ENCODE measurements at regions not wholly inside any gene's neighbourhood (a gene's known extent, or its start where the extent isn't known, plus 50 kb on each side); places are given as distances from the start of the nearest gene placed in this dataset.

DNA sequence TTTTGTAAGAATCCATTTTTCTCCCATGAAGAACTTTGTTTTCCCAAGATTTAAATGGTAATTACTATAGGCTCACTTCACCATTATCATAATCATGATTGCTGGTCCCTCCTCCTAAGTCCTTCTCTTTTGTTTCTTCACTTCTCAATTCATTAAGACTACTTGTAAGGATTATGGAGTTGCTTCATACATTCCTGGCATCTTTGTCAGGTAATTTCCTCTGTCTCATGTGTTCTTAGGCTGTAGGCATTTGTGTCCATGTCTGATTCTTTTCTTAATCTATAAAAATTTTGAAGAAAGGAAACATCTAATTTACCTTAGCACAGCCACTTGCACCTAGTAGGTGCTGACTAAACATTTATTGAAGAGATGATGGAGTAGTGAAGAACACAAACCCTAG, 79.9 kb upstream of the SATB1 start:
- TF ChIP-seq, protein P1, sequence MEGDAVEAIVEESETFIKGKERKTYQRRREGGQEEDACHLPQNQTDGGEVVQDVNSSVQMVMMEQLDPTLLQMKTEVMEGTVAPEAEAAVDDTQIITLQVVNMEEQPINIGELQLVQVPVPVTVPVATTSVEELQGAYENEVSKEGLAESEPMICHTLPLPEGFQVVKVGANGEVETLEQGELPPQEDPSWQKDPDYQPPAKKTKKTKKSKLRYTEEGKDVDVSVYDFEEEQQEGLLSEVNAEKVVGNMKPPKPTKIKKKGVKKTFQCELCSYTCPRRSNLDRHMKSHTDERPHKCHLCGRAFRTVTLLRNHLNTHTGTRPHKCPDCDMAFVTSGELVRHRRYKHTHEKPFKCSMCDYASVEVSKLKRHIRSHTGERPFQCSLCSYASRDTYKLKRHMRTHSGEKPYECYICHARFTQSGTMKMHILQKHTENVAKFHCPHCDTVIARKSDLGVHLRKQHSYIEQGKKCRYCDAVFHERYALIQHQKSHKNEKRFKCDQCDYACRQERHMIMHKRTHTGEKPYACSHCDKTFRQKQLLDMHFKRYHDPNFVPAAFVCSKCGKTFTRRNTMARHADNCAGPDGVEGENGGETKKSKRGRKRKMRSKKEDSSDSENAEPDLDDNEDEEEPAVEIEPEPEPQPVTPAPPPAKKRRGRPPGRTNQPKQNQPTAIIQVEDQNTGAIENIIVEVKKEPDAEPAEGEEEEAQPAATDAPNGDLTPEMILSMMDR (IDR thresholded peaks at IDR 0.05): no peak
- TF ChIP-seq POLR2A (IDR thresholded peaks at IDR 0.05): no peak
